HG03558 (cell line): ENCODE measurements at regions not wholly inside any gene's neighbourhood (a gene's known extent, or its start where the extent isn't known, plus 50 kb on each side); places are given as distances from the start of the nearest gene placed in this dataset.

Source experiments
- ATAC-seq: cut with Tn5 transposase; IDR thresholded peaks from one replicate; pipeline ENCODE4 v1.9.1; 2021; ENCODE audit warnings: moderate number of reproducible peaks; ENCODE audit not compliant: unreplicated experiment; ENCODE audit errors: extremely low read depth

DNA sequence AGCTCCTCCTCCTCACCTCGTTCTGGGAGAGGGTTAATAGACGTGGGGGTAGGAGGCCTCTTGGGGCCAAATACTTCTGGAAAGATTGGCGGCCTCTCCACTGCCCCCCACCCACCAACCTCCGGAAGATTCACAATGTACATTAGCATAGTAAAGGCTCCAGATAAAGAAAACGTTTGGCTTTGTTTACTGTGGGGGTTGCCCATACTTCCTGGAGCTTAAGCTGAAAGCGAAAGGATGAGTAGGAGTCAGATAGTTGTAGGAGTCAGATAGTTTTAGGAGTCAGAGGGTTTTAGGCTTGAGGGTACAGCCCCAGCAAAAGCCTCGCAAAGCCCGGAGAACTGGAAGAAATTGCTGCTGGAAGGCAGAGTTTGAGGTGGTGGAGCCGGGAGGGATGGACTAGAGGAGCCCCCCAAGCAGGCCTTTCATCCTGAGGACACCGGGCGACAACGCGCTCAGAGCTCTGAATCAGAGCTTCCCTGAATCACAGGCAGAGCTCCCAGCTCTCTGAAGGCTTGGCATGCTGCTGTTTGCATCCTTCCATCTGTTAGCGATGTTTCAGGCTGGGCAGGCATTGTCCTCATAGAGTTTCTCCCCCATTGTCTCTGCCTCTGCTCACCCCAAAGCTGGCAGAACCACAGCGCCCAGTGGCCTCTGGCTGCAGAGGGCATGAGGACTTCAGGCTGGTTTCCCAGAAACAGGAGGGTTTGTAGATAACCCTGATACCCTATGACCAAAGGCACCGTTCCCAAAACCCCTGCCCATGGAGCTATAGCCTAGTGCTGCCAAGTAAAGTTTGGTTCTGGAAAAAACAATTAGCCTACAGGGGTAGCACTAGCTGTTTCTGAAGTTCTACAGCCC is 280.7 kb downstream of the BCOR start:
- no peak for ATAC-seq

DNA sequence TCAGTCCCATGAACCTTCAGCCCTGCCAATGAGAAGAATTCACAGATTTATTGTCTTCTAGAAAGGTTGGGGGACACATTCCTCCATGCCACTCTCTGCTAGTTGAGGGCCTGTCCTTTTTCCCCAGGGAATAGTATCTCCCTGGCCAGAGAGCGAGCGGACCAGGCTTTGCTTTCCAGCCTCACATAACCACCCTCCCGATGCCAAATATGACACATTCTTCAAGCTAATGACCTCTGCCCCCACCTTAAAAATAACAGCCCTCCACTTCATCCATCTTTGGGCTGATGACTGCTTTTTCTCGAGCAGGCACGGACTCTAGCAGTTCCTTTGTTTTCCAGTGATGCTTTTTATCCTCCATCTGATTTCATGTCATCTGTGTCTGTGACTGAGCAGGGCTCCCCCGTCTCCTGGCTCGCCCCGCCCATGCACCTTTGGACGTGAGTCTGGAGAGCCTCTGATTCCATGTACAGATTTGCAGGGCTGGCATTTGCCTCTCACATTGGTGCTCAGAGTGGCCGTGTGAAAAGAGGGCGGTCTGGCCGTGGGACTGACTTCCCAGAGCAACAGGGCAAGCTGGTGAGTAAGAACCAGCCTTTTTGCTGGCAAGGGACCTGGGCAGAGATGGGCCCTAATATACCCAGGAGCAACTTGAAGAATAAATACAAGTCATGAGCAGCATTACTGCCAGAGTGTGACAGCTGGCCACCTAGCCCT is 279.8 kb downstream of the BCOR start:
- no peak for ATAC-seq

GRCh38 chrX:39818750-39819149 is 279.0 kb downstream of the BCOR start:
- no peak for ATAC-seq

DNA sequence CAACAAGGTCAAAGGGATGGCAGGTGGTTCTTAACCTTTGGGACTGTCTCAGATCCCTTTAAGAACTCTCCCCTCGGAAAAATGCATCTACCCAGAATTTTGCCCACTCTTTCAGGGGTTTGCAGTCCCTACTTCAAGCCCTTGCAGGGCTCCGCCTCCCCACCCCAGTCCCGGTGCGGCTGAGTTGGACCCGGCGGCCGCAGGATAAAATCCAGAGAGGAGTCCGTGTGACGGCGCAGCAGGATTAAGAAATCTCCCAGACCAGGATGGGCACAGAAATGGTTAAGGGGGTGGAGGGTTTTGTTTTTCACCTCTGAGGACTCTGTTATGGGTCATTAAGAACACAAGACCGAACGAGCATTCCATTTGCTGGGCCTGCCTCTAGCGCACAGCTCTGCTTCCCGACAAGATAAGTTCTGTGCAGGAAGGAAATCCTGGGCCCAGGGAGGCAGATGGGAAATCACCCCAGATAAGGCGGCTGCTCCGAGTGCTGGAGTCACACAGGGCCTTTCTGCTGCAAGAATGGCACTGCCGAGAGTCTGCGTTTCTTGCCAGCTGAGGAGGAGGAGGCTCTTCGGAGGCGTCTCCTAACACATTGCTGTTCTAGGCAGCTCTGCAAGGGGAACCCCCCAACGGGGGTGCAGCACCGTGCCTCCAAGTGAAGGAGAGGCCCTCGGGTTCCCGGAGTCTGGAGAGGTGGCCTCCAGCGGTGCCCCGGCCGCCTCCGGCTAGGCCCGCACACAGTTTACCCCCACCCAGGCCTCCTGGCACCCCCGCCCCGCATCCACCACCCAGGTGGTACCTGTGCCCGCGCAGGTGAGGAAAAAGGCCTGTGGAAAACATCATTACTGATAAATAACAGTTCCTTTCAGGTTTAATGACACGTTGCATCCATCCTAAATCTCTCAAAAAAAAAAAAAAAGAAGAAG is 277.6 kb downstream of the BCOR start:
- no peak for ATAC-seq

GRCh38 chrX:39820938-39821708 is 276.6 kb downstream of the BCOR start:
- ATAC-seq: no peak

DNA sequence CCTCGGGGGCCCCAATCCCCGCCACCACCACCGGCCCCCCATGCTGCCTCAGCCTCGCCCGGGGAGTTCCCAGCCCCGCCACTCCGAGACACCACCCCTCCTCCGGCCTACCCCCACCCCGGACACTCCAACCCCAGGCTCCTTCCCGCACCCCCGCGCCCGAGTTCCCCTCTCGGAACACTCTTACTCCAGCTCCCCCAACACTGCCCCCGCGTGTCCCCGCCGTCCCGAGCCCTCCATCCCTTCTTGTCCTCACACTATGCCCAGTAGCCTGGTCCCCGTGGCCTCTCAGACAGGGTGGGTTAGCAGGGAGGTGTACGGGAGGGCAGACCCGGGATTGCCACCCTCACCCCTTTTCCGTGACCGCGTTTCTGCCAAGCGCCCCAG is 276.1 kb downstream of the BCOR start:
- ATAC-seq: no peak

GRCh38 chrX:39822133-39822748 is 275.5 kb downstream of the BCOR start:
- no peak for ATAC-seq

DNA sequence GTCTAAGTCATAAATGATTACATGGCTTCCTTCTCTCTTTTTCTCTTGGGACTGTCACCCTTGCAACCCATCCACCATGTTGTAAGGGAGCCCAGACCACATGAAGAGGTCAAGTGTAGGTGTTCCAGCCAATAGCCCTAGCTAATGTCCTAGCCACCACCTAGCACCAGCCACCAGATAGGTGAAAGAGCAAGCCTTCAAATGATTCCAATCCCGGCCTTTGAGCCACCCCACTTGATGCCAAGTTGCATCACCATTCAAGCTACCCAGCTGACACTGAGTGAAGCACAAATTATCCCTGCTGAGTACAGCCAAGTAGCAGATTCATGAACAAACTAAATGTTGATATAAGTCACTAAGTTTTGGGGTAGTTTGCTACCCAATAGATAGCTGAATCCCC is 274.3 kb downstream of the BCOR start:
- ATAC-seq: no peak

DNA sequence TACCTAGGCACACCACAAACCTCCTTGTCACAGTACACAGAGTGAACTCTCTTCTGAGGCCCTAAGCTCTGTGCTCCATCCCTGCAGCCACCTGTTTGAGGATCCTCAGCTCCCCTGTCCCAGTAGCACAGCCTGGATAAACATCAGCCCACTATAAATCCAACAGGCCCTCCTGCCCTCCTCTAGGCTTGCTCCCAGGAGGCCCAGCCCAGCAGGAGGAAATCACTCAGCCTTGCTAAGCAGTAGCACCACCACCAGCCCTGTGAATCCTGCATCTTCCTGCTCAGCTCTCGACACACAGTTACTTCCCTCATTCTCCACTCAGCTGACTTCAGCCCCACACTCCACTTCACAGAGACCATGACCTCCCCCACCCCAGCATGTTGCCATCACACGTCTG is 273.9 kb downstream of the BCOR start:
- no peak for ATAC-seq

GRCh38 chrX:39826813-39827543 is 270.8 kb downstream of the BCOR start:
- ATAC-seq: no peak

- ATAC-seq: peak; percentile 70
Measured at GRCh38 chrX:39827951-39828350, 269.8 kb downstream of the BCOR start.

GRCh38 chrX:39828971-39829370 is 268.8 kb downstream of the BCOR start:
- ATAC-seq: no peak

DNA sequence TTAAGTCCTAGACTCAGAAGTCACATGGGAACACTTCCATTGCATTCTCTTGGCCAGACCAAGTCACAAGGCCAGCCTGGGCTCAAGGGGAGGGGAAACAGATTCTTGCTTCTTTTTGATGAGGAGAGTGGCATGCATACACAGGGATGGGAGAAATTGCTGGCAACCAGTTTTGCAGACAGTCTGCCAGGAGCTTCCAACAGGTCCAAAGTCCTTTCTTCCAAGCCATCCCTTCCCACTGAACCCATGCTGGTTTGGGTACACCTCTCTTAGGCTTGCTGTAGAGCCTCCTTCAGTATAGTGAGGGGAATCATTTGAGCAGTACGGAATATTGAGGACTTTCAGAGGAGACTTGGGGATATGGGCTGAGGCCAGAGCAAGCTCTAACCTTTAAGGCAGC is 267.8 kb downstream of the BCOR start:
- ATAC-seq: no peak

- ATAC-seq: no peak
Measured at GRCh38 chrX:39830414-39830813, 267.3 kb downstream of the BCOR start.

GRCh38 chrX:39832211-39832610 is 265.5 kb downstream of the BCOR start:
- no peak for ATAC-seq

DNA sequence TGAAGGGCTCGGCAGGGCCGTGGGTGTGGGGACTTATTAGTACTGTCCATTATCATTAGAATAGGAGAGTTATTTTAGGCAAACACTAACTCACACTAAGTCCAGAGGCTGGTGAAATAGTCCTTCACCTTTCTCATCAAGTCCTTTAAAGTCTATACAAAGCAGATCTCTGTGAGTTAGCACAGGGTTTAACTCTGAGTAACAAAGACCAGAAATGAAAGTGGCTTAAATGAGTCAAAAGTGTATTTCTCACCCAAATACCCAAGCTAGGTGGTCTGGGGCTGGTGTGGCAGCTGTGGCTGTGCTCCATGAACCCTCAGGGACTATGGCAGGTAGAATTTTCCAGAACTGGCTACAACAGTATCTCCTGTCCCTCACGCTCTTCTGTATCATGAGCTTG is 263.2 kb downstream of the BCOR start:
- no peak for ATAC-seq

GRCh38 chrX:39835241-39835640 is 262.5 kb downstream of the BCOR start:
- ATAC-seq: no peak

DNA sequence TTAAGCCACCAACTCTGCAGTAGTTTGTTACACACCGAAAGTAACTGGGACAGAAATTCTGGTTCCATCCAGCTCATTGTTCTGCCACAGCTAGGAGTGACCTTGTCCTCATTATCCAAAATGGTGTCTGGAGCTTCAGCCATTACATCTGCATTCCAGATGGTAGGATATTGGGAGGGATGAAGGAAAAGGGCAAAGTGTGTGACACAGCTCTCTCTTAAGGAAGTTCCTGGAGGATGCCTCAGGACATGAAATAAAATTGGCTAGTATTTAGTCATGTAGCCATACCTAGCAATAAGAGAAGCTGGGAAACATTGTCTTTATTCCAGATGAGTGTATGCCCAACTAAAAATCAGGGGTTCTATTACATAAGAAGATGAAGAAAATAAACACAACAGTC is 262.0 kb downstream of the BCOR start:
- no peak for ATAC-seq
